Stimulated activated CD4-positive, alpha-beta T cell treated with anti-CD3 and anti-CD28 coated beads, TNF-alpha, amount 100 ng/mL, for 48 hours (primary cell): ENCODE measurements at regions not wholly inside any gene's neighbourhood (a gene's known extent, or its start where the extent isn't known, plus 50 kb on each side); places are given as distances from the start of the nearest gene placed in this dataset.
"Not testable (repeated sequence)": the region's sequence is repeated elsewhere in the genome, so short reads cannot be mapped to it uniquely, and the experiment has no call there.

Source experiments
- DNase-seq, 3 donors: peaks; one replicate each; pipeline ENCODE4 v3.0.0-alpha.2; 2020; ENCODE audit warnings: low read depth in 3 of 3

- DNase-seq, result no peak
These were observed 508.6 kb upstream of the FAM174A start for GRCh38 chr5:100026606-100027005.

- no peak for DNase-seq
These were observed 511.6 kb upstream of the FAM174A start for GRCh38 chr5:100023536-100023935.

GRCh38 chr5:100017520-100018262 is 517.5 kb upstream of the FAM174A start:
- DNase-seq, result no peak

GRCh38 chr5:100013305-100013704 is 521.9 kb upstream of the FAM174A start:
- not testable (repeated sequence) for DNase-seq

GRCh38 chr5:100011160-100011559 is 524.0 kb upstream of the FAM174A start:
- not testable (repeated sequence) for DNase-seq

DNA sequence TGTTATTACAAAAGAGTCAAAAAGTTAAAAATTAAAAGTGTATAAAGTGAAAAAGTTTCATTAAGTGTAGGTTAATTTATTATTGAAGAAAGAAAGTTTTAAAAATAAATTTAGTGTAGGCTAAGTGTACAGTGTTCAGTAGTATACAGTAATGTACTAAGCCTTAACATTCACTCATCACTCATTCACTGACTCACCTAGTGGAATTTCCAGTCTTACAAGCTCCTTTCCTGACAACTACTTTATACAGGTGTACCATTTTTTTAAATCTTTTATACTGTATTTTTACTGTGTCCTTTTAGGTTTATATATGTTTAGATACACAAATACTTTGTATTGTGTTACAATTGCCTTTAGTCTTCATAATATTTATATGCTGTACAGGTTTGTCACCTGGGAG is 530.2 kb upstream of the FAM174A start:
- no peak for DNase-seq

GRCh38 chr5:99998319-99998718 is 536.9 kb upstream of the FAM174A start:
- DNase-seq, result no peak

DNA sequence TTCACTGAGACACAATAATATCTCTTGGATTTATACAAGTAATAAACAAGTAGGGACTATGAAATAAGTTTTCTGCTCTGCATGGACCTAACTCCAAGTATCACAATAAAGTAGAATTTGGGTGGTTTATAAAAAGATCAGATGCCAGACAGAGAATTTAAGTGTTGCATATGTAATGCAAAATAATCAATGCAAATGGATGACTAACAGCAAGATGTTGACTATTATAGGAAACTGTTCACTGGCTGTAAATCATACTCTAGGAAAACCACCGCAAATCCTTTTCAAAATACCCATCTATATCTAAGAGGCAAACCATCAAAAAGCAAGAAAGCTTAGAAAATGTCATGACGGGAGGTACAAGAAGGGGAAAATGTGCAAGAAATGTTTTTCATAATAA is 539.8 kb upstream of the FAM174A start:
- no peak for DNase-seq

DNA sequence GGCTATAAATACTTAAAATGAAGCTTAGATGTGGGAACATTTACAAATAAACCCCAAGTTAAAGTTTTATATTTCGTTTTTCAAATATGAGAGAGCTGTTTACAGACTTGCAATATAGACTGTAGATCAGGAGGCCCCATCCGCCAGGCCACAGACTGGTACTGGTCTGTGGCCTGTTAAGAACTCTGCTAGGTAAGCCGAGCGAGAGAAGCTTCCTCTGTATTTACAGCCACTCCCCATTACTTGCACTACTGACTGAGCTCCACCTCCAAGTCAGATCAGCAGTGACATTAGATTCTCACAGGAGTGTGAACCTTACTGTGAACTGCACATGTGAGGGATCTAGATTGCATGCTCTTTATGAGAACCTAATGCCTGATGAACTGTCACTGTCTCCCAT is 561.4 kb upstream of the FAM174A start:
- DNase-seq, result no peak

- no peak for DNase-seq
These were observed 579.2 kb upstream of the FAM174A start for GRCh38 chr5:99955962-99956361.

DNA sequence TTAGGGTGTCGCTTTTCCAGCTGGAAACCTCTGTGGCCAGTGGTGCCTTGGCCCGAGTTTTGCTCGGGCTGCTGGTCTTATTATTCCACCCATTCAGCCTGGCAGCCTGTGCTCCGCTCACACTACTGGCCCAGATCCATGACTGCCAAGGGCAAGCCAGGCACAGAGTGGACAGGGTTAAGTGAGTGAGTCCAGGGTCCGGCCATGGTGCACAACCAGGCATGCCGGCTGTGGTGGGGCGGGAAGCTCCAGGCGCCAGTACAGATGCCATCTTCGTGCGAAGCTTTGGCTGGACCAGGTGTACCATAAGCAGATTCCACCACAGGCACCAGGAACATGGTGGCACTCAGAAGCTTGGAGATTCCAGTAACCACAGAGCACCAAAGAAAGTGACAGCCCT is 580.2 kb upstream of the FAM174A start:
- no peak for DNase-seq

DNA sequence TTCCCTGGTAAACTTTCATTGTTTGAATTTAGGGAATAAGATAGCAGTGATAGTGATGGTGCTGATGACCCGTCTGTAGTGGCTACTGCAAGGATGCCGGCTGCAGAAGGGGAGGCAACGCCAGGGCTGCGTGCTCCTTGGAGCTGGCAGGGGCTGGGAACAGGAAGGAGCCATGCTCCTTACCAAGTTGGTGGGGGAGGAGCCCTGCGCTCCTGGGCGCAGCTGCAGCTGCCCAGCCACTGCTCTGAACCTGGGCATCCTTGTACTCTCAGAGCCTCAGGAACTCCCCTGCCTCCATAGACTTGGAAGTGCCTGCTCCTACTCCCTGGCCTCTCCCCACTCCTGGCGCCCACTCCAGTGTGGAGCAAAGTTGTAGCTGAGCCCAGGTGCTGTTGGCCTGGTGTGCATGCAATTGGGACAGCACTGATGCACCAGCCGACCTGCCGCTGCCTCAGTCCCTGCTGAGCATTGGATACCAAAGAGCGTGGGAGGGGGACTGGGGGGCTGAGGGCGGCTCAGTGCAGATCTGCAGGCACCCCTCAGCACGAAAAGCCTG is 585.1 kb upstream of the FAM174A start:
- DNase-seq, result no peak

- DNase-seq, result no peak
These were observed 585.8 kb upstream of the FAM174A start for GRCh38 chr5:99949361-99949760.

DNA sequence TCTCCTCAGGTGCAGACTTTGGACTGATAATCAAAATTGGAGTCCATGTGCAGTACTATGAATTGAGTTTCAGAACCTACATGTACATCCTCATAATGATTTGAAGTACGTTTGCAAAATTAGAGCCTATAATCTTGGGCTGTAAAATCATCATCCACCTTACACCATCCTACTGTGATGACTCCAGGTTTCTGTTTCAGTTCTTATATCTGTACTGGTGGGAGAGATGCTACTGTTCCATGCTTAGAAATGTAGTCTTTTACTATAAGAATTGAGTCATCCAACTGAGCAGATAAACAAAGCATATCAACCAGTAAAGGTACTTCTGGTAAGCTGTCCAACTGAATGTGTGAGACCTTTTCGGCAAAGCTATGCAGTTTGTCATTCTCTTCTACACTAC is 586.3 kb upstream of the FAM174A start:
- DNase-seq, result no peak

DNA sequence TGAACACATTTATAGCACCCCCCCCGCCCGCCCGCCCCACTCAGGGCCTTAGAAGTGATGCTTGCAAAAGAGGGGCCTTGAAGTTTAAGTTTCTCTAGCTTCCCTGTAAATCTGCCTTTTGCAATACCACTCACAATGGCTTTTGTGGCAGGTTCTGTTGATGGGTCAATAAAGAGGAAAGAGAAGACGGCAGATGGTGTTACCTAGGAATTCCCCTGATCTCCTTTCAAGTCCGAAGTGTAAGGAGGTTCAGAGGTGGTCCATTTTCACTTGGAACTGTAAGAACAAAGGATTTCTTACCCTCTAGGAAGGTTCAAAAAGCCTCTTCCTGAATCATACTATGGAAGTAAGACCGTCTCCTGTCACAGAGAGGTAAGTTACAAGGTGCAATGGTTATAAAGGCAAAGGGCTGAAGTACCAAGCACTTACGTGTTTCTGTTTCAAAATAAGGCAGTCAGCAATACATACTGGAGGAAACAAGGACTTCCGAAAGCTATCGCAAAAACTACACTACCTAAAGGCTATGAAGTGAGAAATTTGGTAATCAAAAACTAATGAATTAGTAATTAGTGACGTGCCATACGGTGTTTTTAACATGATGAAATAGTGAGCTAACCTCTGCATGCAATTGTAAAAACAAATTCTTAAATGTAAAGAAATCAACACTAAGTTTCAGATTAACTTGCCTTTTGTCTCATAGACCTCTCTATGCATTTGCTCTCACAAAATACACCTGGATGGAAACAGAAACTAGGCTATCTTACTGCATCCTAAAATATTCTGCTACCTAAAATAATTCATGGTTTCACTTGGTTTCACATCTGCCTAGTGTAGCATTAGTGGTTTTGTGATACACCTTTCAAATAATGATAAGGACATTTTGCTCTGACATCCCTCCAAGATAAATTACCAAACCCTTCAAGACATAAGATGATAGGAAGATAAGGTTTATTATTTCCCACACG is 589.4 kb upstream of the FAM174A start:
- no peak for DNase-seq

- DNase-seq, result no peak
These were observed 594.6 kb upstream of the FAM174A start for GRCh38 chr5:99940540-99940939.

DNA sequence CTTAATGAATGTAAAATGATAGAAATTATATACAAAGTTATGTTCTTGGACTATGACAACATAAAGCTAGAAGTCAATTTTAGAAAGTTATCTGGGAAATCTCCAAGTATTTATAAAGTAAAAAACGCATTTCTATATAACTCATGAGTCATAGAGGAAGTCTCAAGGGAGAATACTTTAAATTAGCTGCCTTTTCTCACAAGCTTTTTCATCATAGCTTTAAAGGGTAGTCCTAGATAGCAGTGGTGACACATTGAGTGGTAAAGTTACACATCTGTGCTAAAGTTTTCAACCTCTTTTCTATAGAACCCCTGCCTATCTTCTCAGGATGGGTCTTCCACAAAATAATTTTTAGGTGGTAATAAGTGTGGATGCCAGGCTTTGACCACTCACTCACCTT is 598.3 kb upstream of the FAM174A start:
- DNase-seq, result no peak

DNA sequence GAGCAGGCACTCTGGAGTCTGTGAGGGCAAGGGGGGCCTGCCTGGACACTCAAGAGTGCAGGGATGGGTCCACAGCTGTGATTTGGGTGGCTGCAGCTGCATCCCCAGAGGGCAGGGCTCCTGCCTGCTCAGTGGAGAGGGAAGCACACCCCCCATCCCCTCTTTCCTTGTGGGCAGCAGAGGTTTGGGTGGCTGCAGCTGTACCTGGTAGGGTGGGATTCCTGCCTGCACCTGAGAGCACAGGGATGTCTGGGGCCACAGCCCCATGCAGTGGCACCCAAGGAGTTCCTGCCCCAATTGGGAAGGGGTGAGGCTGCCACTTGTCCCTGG is 605.4 kb upstream of the FAM174A start:
- DNase-seq, result no peak

DNA sequence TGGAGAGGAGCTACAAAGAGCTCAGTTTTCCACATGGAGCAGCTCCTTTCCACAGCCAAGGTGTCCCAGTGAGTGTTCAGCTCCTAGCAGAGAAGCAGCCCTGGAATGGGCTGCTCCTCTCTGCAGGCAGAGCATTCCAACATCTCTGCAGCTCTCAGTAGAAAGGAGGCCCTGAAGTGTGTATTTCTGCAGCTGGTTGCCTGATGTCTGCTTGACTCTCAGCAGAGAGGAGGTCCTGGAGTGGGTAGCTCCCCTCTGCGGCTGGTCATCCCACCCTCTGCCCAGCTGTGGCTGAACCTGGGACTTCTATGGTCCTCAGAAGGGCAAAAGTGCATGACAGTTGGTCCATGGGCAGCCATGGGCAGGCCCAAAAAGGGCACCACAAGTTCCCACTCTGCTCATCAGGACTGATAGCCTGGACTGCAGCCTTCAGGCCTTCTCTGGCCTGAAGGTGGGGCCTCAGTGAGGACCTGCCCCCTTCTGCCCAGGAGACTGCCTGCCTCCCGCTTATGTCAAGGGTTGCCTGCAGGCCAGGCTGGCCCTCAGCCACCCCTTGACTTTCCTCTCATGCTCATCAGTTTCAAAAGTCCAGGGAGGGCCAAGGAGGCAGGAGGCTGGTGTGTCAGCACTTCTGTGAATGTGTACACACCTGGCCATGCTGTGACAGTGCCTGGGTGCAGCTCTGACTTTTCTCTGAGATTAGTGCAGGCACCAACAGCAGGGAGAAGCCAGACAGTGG is 605.9 kb upstream of the FAM174A start:
- no peak for DNase-seq

GRCh38 chr5:99928490-99928889 is 606.7 kb upstream of the FAM174A start:
- DNase-seq, result no peak

DNA sequence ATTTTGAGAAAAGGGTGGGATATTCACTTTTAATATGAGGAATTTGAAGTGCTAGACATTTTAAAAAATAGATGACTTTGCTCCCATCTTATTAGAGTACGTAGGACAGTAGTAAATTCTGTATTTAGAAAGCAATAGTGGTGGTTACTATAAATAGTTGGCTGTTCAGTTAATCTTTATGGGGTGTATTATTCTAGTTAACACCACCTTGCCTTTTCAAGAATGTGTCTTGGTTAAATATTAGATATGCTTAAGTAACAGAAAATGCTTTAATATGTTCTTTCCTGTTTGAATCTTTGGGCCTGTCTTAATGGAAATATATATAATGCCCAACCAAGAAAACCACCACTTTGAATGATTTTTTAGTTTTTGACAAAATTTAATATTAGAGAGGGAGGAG is 608.7 kb upstream of the FAM174A start:
- DNase-seq, result no peak

GRCh38 chr5:99922386-99922785 is 612.8 kb upstream of the FAM174A start:
- no peak for DNase-seq
